Mesothelial cell of epicardium (in vitro differentiated cells): ENCODE measurements at regions not wholly inside any gene's neighbourhood (a gene's known extent, or its start where the extent isn't known, plus 50 kb on each side); places are given as distances from the start of the nearest gene placed in this dataset.

Experiments used
- DNase-seq, 2 experiments: peaks; one replicate each; pipeline ENCODE4 v3.0.0; 2021; ENCODE audit warnings: low spot score in 2 of 2; ENCODE audit not compliant: unreplicated experiment in 2 of 2
- H3K27ac Mint-ChIP-seq: 2 replicates; pipeline ENCODE4 v1.8.0; 2021; ENCODE audit warnings: mixed read lengths
- H3K27me3 Mint-ChIP-seq: 2 replicates; pipeline ENCODE4 v1.8.0; 2021; ENCODE audit warnings: low read depth, mixed read lengths
- H3K36me3 Mint-ChIP-seq: 2 replicates; pipeline ENCODE4 v1.8.0; 2021; ENCODE audit warnings: mixed read lengths
- H3K4me1 Mint-ChIP-seq: 2 replicates; pipeline ENCODE4 v1.8.0; 2021; ENCODE audit warnings: mixed read lengths
- H3K4me3 Mint-ChIP-seq: 2 replicates; pipeline ENCODE4 v1.8.0; 2021; ENCODE audit warnings: mild to moderate bottlenecking, moderate library complexity, mixed read lengths
- H3K9me3 Mint-ChIP-seq: 2 replicates; pipeline ENCODE4 v1.8.0; 2021; ENCODE audit warnings: mixed read lengths
- TF ChIP-seq, protein P1 (sequence below): fragments of 200-600 bp; sonication (generic); IDR thresholded peaks from one replicate; pipeline ENCODE4 v1.5.0; 2021; ENCODE audit warnings: antibody characterized with exemption; ENCODE audit not compliant: unreplicated experiment

GRCh38 chr4:170854097-170854496 lies 764.3 kb upstream of the AADAT start:
- Mint-ChIP-seq H3K27ac (no peak overlapping the region), H3K27me3 (no peaks in the 10 kb centered on the region), H3K4me1 (peaks cover 6% of the 10 kb centered on the region), H3K4me3 (no peak overlapping the region), H3K36me3 (no peaks in the 10 kb centered on the region), H3K9me3 (peaks cover 15% of the 10 kb centered on the region)
- DNase-seq, result no peak
- TF ChIP-seq, protein P1, sequence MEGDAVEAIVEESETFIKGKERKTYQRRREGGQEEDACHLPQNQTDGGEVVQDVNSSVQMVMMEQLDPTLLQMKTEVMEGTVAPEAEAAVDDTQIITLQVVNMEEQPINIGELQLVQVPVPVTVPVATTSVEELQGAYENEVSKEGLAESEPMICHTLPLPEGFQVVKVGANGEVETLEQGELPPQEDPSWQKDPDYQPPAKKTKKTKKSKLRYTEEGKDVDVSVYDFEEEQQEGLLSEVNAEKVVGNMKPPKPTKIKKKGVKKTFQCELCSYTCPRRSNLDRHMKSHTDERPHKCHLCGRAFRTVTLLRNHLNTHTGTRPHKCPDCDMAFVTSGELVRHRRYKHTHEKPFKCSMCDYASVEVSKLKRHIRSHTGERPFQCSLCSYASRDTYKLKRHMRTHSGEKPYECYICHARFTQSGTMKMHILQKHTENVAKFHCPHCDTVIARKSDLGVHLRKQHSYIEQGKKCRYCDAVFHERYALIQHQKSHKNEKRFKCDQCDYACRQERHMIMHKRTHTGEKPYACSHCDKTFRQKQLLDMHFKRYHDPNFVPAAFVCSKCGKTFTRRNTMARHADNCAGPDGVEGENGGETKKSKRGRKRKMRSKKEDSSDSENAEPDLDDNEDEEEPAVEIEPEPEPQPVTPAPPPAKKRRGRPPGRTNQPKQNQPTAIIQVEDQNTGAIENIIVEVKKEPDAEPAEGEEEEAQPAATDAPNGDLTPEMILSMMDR, result no peak

DNA sequence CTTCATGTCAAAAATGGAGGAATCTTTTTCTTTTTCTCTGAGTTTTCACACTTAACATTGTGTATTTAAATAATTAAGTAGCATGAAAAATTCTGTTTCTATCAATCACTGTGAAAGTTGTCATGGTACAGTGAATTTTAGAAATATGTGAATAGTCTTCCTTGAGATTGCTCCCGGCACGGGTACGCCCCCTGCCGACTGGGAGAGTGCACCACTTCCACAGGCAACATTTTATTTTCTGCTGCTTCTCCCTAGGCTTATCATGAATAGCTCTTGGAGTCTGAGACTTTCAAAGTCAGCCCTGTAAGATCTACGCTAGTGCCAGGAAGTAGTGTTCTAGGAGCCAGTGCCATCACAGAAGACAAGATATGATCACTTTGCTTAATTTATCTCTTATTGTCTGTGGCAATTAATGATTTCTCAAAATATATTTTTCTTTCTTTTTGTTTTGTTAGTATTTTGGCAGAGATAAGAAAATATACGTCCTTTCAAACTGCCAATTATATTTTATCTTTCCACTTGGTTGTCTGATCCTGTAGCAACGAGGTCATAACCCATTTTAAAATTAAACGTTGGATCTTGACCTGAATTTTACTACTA lies 763.8 kb upstream of the AADAT start:
- Mint-ChIP-seq H3K36me3 (no peaks in the 10 kb centered on the region), H3K4me1 (peaks cover 6% of the 10 kb centered on the region), H3K27me3 (no peaks in the 10 kb centered on the region), H3K4me3 (no peak overlapping the region), H3K9me3 (peaks cover 12% of the 10 kb centered on the region), H3K27ac (no peak overlapping the region)
- peak in 1 of 2 experiments; percentile 57 for DNase-seq
- TF ChIP-seq, protein P1, result peak; percentile 86

- no peaks in the 10 kb centered on the region for H3K27me3 Mint-ChIP-seq
- peaks cover 10% of the 10 kb centered on the region for H3K9me3 Mint-ChIP-seq
- H3K27ac Mint-ChIP-seq, result no peak overlapping the region
- H3K4me3 Mint-ChIP-seq, result no peak overlapping the region
- no peaks in the 10 kb centered on the region for H3K36me3 Mint-ChIP-seq
- H3K4me1 Mint-ChIP-seq, result peaks cover 6% of the 10 kb centered on the region
- TF ChIP-seq, protein P1, result no peak
- DNase-seq, result no peak
Observed at GRCh38 chr4:170849969-170850368, 760.2 kb upstream of the AADAT start.

DNA sequence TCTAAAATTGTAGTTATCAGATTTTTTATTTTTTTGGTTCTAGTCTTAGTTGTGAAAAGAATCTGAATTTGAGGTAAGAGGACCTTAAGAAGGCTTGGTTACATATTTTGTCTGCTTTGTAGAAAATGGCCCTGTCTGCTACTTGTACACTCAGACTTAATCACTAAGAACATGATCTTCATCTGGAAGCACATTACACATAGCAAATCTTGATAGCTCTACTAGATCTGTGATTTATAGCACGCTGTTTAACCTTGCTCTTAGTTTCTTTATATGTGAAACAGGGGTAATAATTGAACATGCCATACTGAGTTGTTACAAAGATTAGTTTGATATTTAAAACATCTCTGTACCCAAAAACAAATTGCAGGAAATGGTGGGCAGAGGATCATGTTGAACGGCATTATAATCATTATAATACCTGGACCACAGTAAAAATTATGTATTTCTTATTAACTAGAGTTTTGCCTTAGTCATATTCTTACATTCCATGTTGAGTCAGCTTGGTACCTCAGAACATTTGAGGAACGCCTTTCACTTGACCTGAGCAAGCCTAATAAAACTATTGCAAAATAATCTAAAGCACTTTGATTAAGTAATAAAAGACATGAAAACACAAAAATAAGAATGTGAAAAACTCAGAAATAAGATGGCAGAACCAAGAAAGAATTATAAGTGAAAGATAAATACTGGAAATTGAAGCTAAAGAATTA lies 738.0 kb upstream of the AADAT start:
- no peak overlapping the region for H3K27ac Mint-ChIP-seq
- no peaks in the 10 kb centered on the region for H3K27me3 Mint-ChIP-seq
- TF ChIP-seq, protein P1, result no peak
- H3K4me1 Mint-ChIP-seq, result peaks cover under 1% of the 10 kb centered on the region
- H3K4me3 Mint-ChIP-seq, result no peak overlapping the region
- H3K36me3 Mint-ChIP-seq, result no peaks in the 10 kb centered on the region
- DNase-seq, result no peak
- H3K9me3 Mint-ChIP-seq, result peaks cover 10% of the 10 kb centered on the region

DNA sequence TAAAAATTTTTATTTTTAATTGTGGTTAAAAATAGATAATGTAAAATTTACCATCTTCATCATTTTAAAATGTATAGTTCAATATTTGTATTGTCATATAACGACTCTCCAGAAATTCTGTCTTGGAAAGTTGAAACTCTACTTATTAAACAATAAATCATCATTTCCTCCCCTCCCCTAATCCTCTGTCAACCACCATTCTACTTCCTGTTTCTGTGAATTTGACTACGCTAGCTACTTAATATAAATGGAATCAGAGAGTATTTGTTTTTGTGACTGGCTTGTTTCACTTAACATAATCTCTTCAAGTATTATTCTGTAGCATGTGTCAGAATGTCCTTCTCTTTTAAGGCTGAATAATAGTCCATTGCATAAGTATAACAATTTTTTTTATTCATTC lies 729.0 kb upstream of the AADAT start:
- Mint-ChIP-seq H3K27me3 (no peaks in the 10 kb centered on the region), H3K9me3 (peaks cover 41% of the 10 kb centered on the region), H3K4me1 (no peaks in the 10 kb centered on the region), H3K36me3 (peaks cover 12% of the 10 kb centered on the region), H3K27ac (no peak overlapping the region), H3K4me3 (no peak overlapping the region)
- no peak for DNase-seq
- TF ChIP-seq, protein P1, result no peak
